Endothelial cell of umbilical vein (primary cell): ENCODE measurements at regions not wholly inside any gene's neighbourhood (a gene's known extent, or its start where the extent isn't known, plus 50 kb on each side); places are given as distances from the start of the nearest gene placed in this dataset.

Experiments
- BruUV-seq: library from RNA; stranded (reverse); fragments of 400-500 nt; replicated peaks from 2 replicates; lab custom pipeline; 2021; lab: Mats Ljungman, UMichigan
- CTCF ChIA-PET: fragments of 300-600, 350-600 bp; sonication (Branson Sonifier 250); formaldehyde crosslinking; loops from one replicate; lab custom pipeline; 2021; ENCODE audit warnings: antibody characterized with exemption, inconsistent platforms; lab: Charles Lee
- POLR2A ChIA-PET: fragments of 300-600, 350-600 bp; sonication (Branson Sonifier 250); formaldehyde crosslinking; loops from one replicate; lab custom pipeline; 2021; ENCODE audit warnings: antibody characterized with exemption, inconsistent platforms; lab: Charles Lee
- DNase-seq: peaks from one replicate; pipeline ENCODE4 v3.0.0-alpha.2; 2011; ENCODE audit warnings: low read depth, low spot score
- FAIRE-seq: peaks from 2 replicates; lab custom pipeline; 2011; peaks lifted over from hg19 to GRCh38; lab: Jason Lieb, UNC
- H2AFZ ChIP-seq: 2 replicates; pipeline ENCODE4 v1.6.0; 2012; ENCODE audit warnings: low read depth, low read length, control low read depth, inconsistent platforms
- H3K27ac ChIP-seq: 2 replicates; pipeline ENCODE4 v1.5.1; 2011; ENCODE audit warnings: low read depth, mild to moderate bottlenecking, control low read depth, low read length, moderate library complexity; ENCODE audit not compliant: insufficient read depth
- H3K27me3 ChIP-seq, 2 experiments: 2 replicates each; pipeline versions ENCODE4 v1.6.0 to v1.6.1; 2011; ENCODE audit warnings: low read length in 2 of 2, mixed read lengths in 1 of 2; ENCODE audit not compliant: control insufficient read depth in 2 of 2, insufficient read depth in 2 of 2
- H3K36me3 ChIP-seq, 2 experiments: 2 replicates in 1 of 2; 3 replicates in 1 of 2; pipeline ENCODE4 v1.5.1; 2011; ENCODE audit warnings: low read length in 2 of 2, mild to moderate bottlenecking in 1 of 2, moderate library complexity in 1 of 2; ENCODE audit not compliant: control insufficient read depth in 2 of 2, insufficient read depth in 2 of 2; ENCODE audit errors: extremely low read depth in 1 of 2
- H3K4me1 ChIP-seq: 3 replicates; pipeline ENCODE4 v1.5.1; 2011; ENCODE audit warnings: mild to moderate bottlenecking, low read length; ENCODE audit not compliant: control insufficient read depth, insufficient read depth; ENCODE audit errors: extremely low read depth
- H3K4me2 ChIP-seq: 2 replicates; pipeline ENCODE4 v1.6.1; 2011; ENCODE audit warnings: low read length, control low read depth, mixed read lengths; ENCODE audit not compliant: insufficient read depth
- H3K4me3 ChIP-seq, 3 experiments: fragments of 200-600 bp in 1 of 3; sonication (generic), shearing (Covaris generic) in 1 of 3; replicated peaks in 1 of 3; 2 replicates each; pipeline ENCODE4 v1.5.1; 2011 to 2016; ENCODE audit warnings: control low read depth in 3 of 3, low read length in 3 of 3, mild to moderate bottlenecking in 2 of 3, inconsistent platforms in 1 of 3, low read depth in 1 of 3, moderate library complexity in 1 of 3; ENCODE audit not compliant: insufficient read depth in 1 of 3
- H3K79me2 ChIP-seq: 2 replicates; pipeline ENCODE4 v1.6.0; 2012; ENCODE audit warnings: low read length, inconsistent platforms; ENCODE audit not compliant: control insufficient read depth, insufficient read depth
- H3K9ac ChIP-seq: replicated peaks from 2 replicates; pipeline ENCODE3; 2011; ENCODE audit warnings: low read length, control low read depth; ENCODE audit not compliant: insufficient read depth; ENCODE audit errors: extremely low read depth
- H3K9me1 ChIP-seq: replicated peaks from 3 replicates; pipeline ENCODE4 v1.6.0; 2011; ENCODE audit warnings: mild to moderate bottlenecking, low read length; ENCODE audit not compliant: control insufficient read depth, insufficient read depth; ENCODE audit errors: extremely low read depth
- H3K9me3 ChIP-seq: replicated peaks from 2 replicates; pipeline ENCODE4 v1.5.1; 2012; ENCODE audit warnings: low read length, inconsistent platforms; ENCODE audit not compliant: control insufficient read depth, insufficient read depth
- H4K20me1 ChIP-seq: replicated peaks from 2 replicates; pipeline ENCODE3; 2011; ENCODE audit warnings: mild to moderate bottlenecking, low read length; ENCODE audit not compliant: control insufficient read depth, insufficient read depth; ENCODE audit errors: extremely low read depth
- CTCF ChIP-seq, 2 donors: IDR thresholded peaks; 1 replicate in 1 of 2; 2 replicates in 1 of 2; pipeline ENCODE4 v1.5.1; 2011; ENCODE audit warnings: low read length in 2 of 2, mild to moderate bottlenecking in 2 of 2, moderate library complexity in 2 of 2, control low read depth in 1 of 2, inconsistent platforms in 1 of 2, low read depth in 1 of 2; ENCODE audit not compliant: insufficient read depth in 1 of 2; ENCODE audit errors: extremely low read depth in 1 of 2
- EZH2 ChIP-seq: IDR thresholded peaks from 2 replicates; pipeline ENCODE4 v1.6.1; 2012; ENCODE audit warnings: borderline replicate concordance, low read depth, mild to moderate bottlenecking, moderate library complexity, low read length, inconsistent platforms; ENCODE audit not compliant: severe bottlenecking
- FOS ChIP-seq: IDR thresholded peaks from 2 replicates; pipeline ENCODE4 v1.6.1; 2011; ENCODE audit warnings: mild to moderate bottlenecking, low read length, moderate library complexity, borderline replicate concordance; ENCODE audit not compliant: insufficient read depth
- GATA2 ChIP-seq: IDR thresholded peaks from 2 replicates; pipeline ENCODE4 v1.7.0; 2011; ENCODE audit warnings: low read depth, mild to moderate bottlenecking, moderate library complexity, mixed read lengths, low read length; ENCODE audit not compliant: insufficient read length, insufficient read depth
- JUN ChIP-seq: IDR thresholded peaks from 2 replicates; pipeline ENCODE4 v1.6.1; 2011; ENCODE audit warnings: borderline replicate concordance, low read depth; ENCODE audit not compliant: insufficient read length, insufficient read depth
- MAX ChIP-seq: IDR thresholded peaks from 2 replicates; pipeline ENCODE4 v1.6.1; 2011; ENCODE audit not compliant: insufficient read depth, insufficient read length
- MYC ChIP-seq: IDR thresholded peaks from one replicate; pipeline ENCODE4 v1.6.1; 2011; ENCODE audit warnings: mild to moderate bottlenecking, low read depth, low read length
- POLR2A ChIP-seq: IDR thresholded peaks from 2 replicates; pipeline ENCODE4 v1.6.1; 2012; ENCODE audit warnings: low read depth, mild to moderate bottlenecking, control low read depth, low read length
- POLR2AphosphoS5 ChIP-seq: IDR thresholded peaks from 2 replicates; pipeline ENCODE4 v1.6.1; 2012; ENCODE audit warnings: low read depth, mild to moderate bottlenecking, control low read depth, low read length, moderate library complexity; ENCODE audit not compliant: insufficient read depth
- dilution Hi-C: fragments of 300-500 bp; cut with MboI; formaldehyde crosslinking; loops from one replicate; pipeline ENCODE4 v1.15.0; 2019; ENCODE audit warnings: low sequenced_read_pairs; ENCODE audit not compliant: extremely low pct_ligation_motif_present
- intact Hi-C: fragments of 100-400 bp; cut with micrococcal nuclease; formaldehyde crosslinking; loops from one replicate; pipeline ENCODE4 v1.10.0; 2022

- CTCF ChIA-PET, result no interaction called here
- no TSS peak for BruUV-seq
Observed at GRCh38 chr2:172226244-172227061, 123.8 kb upstream of the DLX2 start.

More at GRCh38 chr2:172226244-172227061, 123.8 kb upstream of the DLX2 start:
- no peak overlapping the region for H3K9ac ChIP-seq
- no peaks in the 10 kb centered on the region for H3K79me2 ChIP-seq
- no peak overlapping the region for H2AFZ ChIP-seq
- no peaks in the 10 kb centered on the region for H4K20me1 ChIP-seq
- FAIRE-seq, result no peak
- H3K36me3 ChIP-seq, result no peaks in the 10 kb centered on the region
- H3K9me1 ChIP-seq, result no peaks in the 10 kb centered on the region
- H3K4me2 ChIP-seq, result no peak overlapping the region
- no peak overlapping the region for H3K4me3 ChIP-seq
- no peak overlapping the region for H3K27ac ChIP-seq
- H3K27me3 ChIP-seq, result no peaks in the 10 kb centered on the region
- POLR2A ChIA-PET, result no interaction called here
- no peaks in the 10 kb centered on the region for H3K9me3 ChIP-seq
- peaks cover 3% of the 10 kb centered on the region for H3K4me1 ChIP-seq
- no peak for TF ChIP-seq POLR2AphosphoS5
- TF ChIP-seq FOS, result no peak
- no peak for TF ChIP-seq GATA2
- no peak for TF ChIP-seq POLR2A
- no peak for TF ChIP-seq CTCF (IDR thresholded peaks at IDR 0.05; ENCODE audit: extremely low read depth in 1 of 2, insufficient read depth in 1 of 2, low read depth in 1 of 2, low read length in 2 of 2)
- no peak for TF ChIP-seq MYC
- no peak for TF ChIP-seq MAX
- TF ChIP-seq EZH2, result no peak
- no peak for TF ChIP-seq JUN
- no peak for DNase-seq
- dilution Hi-C loops (no loop called here), intact Hi-C loops (no loop called here)
